GM18505 (cell line): ENCODE measurements at regions not wholly inside any gene's neighbourhood (a gene's known extent, or its start where the extent isn't known, plus 50 kb on each side); places are given as distances from the start of the nearest gene placed in this dataset.
"Not testable (repeated sequence)": the region's sequence is repeated elsewhere in the genome, so short reads cannot be mapped to it uniquely, and the experiment has no call there.

Experiments used
- ATAC-seq: cut with Tn5 transposase; IDR thresholded peaks from one replicate; pipeline ENCODE4 v1.9.1; 2021; ENCODE audit not compliant: unreplicated experiment
- POLR2A ChIP-seq: IDR thresholded peaks from 4 replicates; pipeline ENCODE4 v1.6.1; 2011; ENCODE audit warnings: borderline replicate concordance; ENCODE audit not compliant: insufficient read depth, insufficient read length; ENCODE audit errors: extremely low read depth

DNA sequence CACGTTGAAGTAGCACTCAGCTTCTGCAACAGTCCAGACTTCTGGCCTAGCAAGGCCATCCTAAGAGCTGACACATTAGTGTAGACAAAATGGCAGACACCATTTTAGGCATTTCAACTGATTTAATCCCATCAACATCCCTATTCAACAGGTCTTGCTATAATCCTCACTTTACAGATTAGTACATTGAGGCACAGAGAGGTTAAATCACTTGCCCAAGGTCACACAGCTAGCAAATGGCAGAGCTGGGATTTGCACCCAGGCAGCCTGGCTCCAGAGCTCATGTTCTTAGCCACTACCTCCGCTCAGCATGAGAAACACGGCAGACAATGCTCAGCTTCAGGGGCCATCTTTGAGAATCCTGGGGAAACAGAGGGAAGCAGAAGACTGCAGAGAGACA is 107.9 kb upstream of the TRIM2 start:
- ATAC-seq, result no peak
- no peak for TF ChIP-seq POLR2A

DNA sequence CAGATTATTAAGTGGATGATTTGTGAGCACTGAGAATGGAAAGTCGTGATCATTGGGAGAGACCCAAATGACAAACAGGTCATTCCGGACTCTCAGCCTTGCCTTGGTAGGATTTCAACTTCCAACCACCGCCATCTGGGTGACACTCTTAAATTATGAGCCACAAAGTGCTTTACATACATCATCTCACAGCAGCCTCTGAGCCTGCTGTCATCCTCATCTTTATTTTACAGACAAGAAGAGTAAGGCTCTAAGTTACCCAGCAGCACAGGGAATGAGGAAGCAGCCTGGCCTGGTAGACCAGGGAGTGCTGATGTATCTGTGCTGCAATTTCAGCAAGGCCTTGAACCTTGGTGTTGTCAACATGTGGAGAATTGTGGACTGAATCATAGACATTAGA is 105.8 kb upstream of the TRIM2 start:
- TF ChIP-seq POLR2A, result no peak
- ATAC-seq, result no peak

DNA sequence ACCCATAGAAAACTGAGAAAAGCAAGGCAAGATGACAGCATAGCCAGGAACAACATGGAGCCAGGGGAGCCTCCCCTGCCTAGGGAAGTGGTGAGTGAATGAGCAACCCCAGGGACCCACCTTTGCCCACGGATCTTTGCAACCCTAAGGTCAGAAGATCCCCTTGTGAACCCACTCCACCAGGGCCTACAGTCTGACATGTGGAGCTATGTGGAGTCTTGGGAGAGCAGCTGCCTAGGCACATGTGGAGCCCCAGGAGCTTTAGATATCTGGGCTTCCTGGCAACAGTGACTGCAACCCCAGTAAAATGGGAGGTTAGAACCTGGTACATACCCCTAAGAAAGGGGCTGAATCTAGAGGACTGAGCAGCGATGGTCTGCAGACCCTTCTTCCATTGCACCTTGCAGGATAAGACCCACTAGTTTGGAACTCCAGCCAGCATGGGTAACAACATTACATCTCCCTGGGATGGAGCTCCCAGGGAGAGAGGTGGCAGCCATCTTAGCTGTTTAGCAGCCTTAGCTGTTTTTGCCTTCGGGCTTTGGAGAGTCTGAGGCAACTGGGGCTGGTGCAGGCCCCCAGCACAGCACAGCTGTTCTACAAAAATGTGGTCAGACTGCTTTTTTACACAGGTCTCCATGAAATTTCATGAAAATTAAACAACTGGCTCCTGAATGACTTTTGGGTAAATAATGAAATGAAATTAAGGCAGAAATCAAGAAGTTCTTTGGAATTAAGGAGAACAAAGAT is 104.7 kb upstream of the TRIM2 start:
- no peak for TF ChIP-seq POLR2A
- ATAC-seq, result no peak

DNA sequence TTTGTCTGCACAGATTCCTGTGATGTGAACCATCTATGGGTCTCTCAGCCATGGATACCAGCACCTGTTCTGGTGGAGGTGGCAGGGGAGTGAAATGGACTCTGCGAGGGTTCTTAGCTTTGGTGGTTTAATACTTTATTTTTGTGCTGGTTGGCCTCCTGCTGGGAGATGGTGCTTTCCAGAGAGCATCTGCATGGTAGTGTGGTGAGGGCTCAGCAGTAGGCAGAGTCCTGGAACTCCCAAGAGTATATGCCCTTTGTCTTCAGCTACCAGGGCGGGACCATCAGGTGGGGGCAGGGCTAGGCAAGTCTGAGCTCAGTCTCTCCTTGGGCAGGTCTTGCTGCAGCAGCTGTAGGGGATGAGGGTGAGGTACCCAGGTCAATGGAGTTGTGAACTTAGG is 97.5 kb upstream of the TRIM2 start:
- ATAC-seq, result not testable (repeated sequence)

DNA sequence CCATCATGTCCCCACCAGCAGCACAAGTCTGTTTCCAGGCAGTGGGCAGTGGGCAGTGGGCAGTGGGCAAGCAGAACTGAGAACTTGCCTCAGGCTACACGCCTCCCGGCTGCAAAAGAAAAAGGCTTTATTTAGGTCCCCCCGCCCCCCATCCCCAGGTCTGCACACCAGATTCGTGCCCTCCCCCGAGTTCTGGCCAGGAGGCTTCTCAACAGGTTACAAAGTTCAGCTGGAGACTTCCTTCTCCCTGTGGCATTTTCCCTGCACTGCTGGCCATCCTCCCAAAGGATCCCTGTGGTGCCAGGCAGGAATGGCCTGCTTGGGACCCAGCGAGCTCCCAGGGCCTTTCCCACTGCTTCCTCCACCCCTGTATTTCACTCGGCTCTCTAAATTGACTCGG is 97.0 kb upstream of the TRIM2 start:
- no peak for ATAC-seq
- TF ChIP-seq POLR2A, result no peak

DNA sequence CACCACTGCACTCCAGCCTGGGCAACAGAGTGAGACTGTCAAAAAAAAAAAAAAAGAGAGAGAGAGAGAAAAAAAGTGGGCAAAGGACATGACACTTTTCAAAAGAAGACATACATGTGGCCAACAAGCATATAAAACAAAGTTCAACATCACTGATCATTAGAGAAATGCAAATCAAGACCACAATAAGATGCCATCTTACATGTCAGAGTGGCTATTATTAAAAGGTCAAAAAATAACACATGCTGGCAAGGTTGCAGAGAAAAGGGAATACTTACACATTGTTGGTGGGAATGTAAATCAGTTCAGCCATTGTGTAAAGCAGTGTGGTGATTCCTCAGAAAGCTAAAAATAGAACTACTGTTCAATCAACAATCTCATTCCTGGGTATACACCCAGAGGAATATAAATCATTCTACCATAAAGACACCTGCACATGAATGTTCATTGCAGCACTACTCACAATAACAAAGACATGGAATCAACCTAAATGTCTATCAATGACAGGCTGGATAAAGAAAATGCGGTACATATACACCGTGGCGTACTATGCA is 94.9 kb upstream of the TRIM2 start:
- ATAC-seq, result no peak

DNA sequence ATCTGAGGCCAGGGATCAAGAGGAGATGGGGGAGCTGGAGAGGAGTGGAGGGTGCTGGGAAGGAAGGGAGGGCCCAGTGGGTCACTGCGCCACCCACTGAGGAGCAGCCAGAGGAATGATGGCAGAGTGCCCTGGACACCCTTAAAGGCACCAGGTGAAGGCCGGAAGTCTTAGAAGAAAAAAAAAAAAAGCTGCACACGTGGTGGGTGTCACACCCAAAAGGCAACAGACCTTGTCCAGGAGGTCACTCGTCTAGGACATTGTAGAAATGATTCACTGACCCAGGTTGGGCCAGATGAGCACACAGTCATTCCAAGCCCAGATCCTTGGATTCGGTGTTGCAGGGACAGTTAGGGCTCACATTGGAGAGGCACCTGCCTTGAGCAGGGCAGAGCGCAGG is 93.5 kb upstream of the TRIM2 start:
- TF ChIP-seq POLR2A, result no peak

More for the DNA sequence above, 94.9 kb upstream of the TRIM2 start:
- TF ChIP-seq POLR2A, result no peak

DNA sequence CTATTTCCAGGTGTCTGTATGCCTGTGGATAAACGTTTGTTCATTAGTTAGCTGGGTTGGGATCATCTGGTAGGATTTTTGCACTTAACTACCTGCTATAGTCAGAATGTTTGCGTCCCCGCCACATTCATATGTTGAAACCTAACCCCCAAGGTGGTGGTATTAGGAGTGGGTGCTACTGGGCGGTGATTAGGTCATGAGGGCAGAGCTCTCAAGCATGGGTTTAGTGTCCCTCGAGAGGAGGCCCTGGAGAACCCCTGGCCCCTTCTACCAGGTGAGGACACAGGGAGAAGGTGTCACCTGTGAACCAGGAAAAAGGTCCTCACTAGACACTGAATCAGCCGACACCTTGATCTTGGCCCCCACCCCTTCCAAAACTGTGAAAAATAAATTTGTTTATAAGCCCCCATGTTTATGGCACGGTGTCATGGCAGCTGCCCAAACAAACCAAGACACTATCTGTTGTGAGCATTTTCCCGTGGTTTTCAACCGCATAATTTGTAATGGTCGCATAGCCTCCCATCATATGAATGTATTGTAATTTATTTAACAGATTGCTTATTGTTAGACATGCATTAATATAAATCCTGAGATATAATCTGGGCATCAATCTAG is 92.7 kb upstream of the TRIM2 start:
- TF ChIP-seq POLR2A, result no peak
- ATAC-seq, result no peak

More for the DNA sequence above, 93.5 kb upstream of the TRIM2 start:
- no peak for ATAC-seq

DNA sequence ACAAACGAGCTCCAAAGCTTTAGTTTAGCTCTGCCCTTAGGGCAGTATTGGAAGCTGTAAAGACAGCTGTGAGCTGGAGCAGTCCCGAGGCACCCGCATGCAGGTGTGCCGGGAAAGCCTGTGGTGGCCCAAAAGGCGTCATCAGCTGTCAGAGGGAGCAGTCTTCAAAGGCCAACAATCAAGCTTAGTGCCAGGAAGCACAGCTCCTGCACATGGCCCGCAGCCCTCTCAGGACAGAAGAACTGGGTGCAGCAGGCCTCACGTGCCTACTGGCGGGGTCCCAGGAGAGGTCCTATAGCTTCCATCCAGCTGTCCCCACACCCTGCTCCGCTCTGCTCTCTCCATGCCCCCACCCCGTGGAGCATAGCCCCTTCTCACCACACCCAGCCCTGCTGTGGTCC is 92.2 kb upstream of the TRIM2 start:
- ATAC-seq, result no peak
- TF ChIP-seq POLR2A, result no peak

DNA sequence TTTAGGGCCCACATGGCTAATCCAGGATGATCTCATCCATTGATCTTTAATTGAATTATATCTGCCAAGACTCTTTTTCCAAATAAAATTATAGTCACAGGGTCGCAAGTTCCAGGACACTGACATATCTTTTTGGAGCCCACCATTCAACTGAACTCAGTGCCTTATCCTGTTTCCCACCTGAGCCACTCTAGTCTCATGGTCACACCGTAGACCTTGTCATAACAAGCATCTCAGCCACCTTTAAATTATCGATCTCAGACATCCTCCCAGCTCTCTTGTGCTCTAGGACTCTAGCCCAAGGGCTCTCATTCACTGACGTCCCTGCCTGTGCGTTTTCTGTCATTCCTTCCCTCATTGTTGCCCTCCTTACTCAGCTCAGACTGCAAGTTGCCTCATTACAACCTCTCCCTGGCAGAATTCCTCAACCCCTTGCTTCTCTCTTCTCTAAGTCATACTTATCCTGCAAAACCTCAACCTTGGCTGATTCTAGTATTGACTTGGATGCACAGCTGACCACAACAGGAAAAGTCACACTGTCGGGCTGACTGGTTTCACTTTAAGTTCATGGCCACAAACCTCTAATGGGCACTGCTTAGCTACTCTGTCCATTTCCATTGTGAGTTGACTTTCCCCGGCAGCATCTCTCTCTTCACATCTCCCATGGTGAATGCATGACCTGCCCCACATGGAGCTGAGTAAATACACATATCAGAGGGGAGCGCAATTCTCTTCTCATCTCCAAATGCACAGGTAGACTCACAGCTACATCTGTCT is 91.0 kb upstream of the TRIM2 start:
- TF ChIP-seq POLR2A, result no peak

DNA sequence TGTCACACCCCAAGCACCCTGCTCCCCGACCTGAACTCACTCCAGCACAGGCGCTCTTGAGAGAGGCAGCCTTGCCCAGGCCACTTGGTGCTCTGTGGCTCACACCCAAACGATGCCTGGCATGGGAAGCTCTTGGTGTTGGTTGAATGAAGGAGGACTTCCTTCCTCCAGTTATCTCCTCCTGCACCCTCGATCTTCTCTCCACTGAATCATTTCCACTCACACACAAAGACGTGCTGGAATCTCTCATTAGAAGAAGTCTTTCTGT is 90.5 kb upstream of the TRIM2 start:
- ATAC-seq, result no peak
- no peak for TF ChIP-seq POLR2A

More for the DNA sequence above, 91.0 kb upstream of the TRIM2 start:
- ATAC-seq, result no peak

DNA sequence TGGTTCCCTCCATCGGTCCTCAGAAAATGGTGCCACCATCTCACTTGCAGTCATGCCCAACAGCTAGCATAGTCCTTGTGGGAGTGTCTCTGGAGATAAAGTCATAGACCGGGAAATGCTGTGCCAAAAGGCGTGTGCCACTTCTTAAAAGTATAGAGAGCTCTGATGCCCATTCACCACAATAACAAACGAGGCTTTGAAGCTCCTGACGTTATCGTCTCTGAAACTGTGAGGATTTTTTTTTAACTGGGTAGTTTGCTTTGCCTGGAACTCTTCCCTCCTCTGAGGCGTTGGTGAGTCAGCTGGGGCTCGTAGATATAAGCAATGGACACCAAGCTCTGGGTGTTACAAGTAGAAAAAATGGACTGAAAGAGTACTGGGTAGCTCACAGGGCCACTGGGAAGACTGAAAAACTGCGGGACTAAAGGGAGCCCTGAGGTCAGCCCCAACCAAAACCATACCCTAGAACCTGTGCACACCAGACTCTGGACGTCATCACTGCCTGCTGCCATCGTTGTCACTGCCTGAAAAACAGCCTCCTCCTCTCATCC is 89.4 kb upstream of the TRIM2 start:
- ATAC-seq, result no peak
- no peak for TF ChIP-seq POLR2A

DNA sequence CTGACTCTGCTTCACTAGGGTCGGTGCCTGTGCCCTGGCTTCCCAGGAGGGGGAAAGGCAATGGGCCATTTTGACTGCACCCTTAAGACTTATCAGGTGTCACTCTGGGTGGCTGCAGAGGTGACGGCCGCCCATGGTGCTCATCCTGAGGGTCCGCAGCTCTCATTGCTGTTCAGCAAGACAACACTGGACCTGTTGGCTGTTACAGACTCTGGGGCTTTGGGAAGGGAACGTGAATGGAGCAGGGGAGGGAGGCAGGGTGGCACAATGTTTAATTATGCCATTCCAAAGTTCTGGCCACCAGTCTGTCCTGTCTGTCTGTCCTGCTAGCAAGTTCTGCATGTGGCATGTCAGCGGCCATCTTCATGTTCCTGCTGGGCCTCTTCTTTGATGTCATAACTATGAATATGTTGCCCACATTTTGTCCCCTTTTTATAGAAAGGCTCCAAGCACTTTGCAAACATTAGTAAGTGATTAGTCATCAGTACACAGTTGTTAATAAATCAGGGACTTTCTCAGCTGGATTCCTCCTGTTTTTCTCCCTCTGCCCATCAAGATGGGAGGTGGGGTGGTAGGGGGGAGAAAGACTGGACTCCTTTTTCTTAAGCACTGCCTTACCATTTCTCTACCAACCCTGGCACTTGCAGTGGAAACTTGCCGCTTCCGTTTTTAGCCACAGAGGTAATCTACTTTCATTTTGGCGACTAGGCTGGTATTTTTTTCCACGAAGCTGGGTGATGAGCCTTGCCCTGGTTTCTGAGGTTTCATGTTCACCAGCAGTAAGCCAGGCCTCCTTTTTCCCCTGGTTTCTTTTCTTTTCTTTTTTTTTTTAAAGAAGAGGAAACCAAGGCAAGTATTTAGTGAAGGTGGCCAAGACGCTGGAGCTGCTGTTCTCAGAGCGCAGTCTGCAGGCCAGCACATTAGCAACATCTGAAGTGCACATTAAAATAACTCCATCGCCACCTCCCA is 88.6 kb upstream of the TRIM2 start:
- ATAC-seq, result peak; percentile 78
- TF ChIP-seq POLR2A, result no peak

DNA sequence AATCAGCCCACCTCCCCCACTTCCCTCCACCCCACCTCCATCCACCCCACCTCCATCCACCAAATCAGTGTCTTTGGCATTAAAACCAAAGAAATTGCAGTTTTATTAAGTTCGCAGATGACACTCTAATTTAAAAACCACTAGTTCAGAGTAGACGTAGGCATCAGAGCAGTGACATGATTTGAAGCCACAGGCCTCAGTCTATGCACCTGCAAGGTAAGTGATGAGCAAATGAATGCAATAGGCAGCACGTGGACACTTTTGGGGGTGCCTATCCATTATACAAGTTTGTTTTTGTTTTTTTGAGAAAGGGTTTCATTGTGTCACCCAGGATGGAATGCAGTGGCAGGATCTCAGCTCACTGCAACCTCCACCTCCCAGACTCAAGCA is 88.0 kb upstream of the TRIM2 start:
- TF ChIP-seq POLR2A, result no peak
- no peak for ATAC-seq
